Nucleus accumbens (tissue), 56 donors: ENCODE measurements at regions not wholly inside any gene's neighbourhood (a gene's known extent, or its start where the extent isn't known, plus 50 kb on each side); places are given as distances from the start of the nearest gene placed in this dataset.
A peak's percentile ranks its signal among the peaks of the same experiment; 100 is the strongest.

Source experiments
- DNase-seq, 56 donors: peaks; one replicate each; lab custom pipeline; 2025; lab: John Stamatoyannopoulos, UW

GRCh38 chr12:75974323-75975187, 57.0 kb downstream of the PHLDA1 start:
- DNase-seq: no peak

GRCh38 chr12:75971253-75971652, 60.3 kb downstream of the PHLDA1 start:
- DNase-seq: no peak

DNA sequence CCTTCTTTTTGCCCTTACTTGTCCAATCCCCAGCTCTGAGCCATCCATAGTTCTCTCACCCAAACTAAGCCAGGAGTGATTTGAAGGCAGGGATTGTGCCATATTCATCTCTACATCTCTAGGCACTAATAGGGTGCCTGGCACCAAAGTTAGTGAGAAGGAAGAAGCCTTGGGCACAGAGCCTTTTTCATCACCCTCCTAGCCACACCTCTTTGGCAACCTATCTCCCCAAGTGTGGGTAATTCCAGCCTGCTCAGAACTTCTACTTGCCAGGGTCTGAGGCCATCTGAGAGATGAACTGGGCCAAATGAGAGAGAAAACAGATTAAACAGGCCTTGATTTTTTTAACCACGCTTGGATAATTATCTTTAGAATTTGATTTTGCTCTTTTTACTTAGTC, 61.3 kb downstream of the PHLDA1 start:
- DNase-seq: no peak

DNA sequence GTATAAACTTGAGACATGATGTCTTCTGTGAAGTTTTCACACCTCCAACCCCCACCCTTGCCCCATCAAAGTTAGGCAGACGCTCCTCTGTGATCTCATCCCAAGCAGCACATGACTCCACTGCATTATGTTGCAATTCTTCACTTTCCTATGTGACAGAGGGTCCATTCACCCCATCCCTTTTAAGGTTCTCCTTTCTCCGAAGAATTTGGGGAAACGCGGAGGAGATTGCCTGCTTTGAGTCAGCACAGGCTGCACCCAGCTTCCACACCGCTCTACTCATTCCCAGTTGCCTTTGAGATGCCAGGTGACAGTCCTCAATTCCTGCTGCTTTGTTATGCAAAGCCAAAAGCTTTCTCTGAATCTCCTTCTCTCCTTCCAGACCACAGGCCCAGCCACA, 61.8 kb downstream of the PHLDA1 start:
- DNase-seq: no peak

GRCh38 chr12:75965661-75966060, 65.9 kb downstream of the PHLDA1 start:
- DNase-seq: no peak

DNA sequence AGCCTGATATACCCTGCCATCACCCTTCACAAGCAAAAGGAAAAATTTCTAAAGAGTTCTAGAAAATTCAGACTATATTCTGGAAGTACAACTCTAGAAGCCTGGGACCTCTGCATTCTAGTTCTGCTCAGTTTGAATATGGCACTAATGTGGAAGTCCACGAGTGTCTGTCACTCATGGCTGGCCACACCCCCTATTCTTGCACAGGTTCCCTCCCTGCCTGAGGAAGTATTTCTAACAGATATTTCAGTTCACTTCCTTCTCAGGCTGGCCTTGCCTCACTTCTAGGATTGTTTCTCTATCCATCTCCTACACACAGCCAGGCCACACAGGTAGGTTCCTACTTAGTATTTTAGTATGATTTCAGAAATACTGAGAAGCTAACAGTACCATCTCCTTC, 67.4 kb downstream of the PHLDA1 start:
- peak in 1 of 56 donors; percentile 10 for DNase-seq

- DNase-seq: no peak
Measured at GRCh38 chr12:75961878-75962277, 69.7 kb downstream of the PHLDA1 start.

DNA sequence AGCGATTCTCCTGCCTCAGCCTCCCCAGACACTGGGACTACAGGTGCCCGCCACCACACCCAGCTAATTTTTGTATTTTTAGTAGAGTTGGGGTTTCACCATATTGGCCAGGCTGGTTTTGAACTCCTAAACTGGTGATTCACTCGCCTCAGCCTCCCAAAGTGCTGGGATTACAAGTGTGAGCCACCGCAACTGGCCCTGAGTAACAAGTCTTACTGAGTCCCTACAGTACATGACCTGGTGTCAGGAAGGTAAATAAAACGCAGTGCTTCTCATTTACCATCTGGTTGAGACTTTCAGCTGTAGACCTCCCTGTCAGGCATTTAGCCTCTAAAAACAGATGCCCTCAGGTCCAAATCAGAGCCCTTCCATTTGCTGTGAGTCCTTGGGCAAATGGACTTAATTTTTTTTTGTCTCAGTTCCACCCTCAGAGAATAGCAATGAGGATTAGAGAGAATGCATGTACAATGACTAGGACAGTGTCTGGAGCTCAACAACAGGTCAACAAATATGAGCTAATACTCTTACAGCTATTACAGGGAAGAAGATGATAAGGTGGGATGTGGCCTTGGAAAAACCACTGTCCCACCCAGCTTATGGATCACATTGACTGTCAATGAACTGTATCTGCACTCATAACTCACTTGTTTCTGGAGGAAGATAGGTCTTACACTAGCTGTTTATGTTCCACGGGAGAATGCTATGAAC, 70.5 kb downstream of the PHLDA1 start:
- DNase-seq: no peak

GRCh38 chr12:75960086-75960910, 71.3 kb downstream of the PHLDA1 start:
- DNase-seq: no peak

DNA sequence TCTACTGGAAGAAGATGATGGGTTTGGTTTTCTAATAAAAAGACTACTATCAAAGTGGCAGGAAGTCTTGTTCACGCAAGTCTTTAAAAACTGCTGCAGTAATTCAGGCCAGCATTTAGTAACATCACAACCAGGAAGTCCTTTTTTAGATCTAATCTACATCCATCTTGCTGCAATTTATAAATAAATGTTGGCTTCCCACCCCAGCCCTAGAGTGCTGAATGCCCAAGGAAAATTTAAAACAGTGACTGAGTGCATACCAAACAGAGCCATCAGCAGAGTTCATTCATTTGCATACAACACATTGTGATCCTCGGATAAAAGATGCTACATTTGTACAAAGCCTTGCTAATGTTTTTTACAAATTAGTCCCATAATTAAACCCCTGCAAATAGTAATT, 72.1 kb downstream of the PHLDA1 start:
- no peak for DNase-seq

- no peak for DNase-seq
Measured at GRCh38 chr12:75959060-75959459, 72.5 kb downstream of the PHLDA1 start.

DNA sequence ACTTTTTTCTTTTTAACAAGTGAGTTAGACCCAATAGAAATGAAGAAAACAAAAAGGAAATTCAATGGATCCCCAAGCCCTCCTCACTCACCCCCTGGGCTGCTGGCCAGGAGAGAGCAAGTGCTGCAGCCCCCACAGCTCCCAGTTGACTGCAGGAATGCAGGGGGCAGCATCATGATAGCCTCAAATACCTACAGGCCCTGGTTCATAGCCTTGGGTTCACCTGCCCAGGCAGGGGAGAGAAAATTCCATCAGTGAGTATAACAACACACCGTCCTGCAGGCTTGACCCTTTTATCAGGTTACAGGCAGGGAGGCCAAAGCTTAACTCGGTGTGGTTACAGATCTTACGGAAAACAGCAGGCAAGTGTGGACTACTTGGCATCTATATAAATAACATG, 76.3 kb downstream of the PHLDA1 start:
- no peak for DNase-seq

- no peak for DNase-seq
Measured at GRCh38 chr12:75954749-75955148, 76.8 kb downstream of the PHLDA1 start.

DNA sequence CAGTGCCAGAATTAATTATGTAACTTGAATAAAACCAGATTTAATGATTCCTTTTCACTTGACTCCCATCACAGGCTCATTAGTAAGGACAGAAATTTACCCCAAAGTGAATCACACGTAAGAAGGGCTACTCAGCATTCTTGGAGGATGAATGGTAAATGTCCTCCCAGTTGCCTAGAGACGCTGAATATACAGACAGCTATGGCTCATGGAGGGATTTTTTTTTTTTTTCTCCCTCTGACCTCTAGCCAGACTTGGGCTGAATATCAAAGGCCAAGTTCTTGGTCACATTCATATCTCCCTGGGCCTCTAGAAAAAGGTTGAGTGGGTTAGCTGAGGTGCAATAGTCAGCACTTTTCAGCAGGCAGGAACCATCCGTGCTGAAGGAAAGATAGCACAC, 77.5 kb downstream of the PHLDA1 start:
- DNase-seq: no peak

GRCh38 chr12:75953312-75953906, 78.2 kb downstream of the PHLDA1 start:
- DNase-seq: peak in 18 of 56 donors; percentile 0 to 61 (median 13)

GRCh38 chr12:75951399-75952278, 79.9 kb downstream of the PHLDA1 start:
- DNase-seq: no peak

DNA sequence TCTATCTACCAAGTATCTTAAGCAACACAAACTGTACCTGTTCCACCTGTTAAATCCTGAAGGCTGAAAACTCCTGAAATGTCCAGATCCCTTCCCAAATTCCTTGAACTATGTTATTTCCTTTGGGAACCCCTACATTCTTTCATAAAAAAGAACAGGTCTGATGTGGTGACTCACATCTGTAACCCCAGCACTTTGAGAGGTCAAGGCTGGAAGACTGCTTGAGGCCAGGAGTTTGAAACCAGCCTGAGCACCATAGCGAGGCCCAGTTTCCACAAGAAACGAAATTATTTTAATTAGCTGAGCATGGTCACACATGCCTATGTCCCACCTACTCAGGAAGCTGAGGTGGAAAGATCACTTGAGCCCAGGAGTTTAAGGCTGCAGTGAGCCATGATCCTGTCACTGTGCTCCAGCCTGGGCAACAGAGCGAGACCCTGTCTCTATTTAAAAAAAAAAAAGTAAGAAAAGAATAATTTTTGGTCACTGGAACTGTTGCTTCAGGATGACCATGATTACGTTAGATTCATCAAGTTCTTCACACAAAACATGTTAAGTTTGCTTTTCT, 84.3 kb downstream of the PHLDA1 start:
- no peak for DNase-seq

- no peak for DNase-seq
Measured at GRCh38 chr12:75945581-75945980, 86.0 kb downstream of the PHLDA1 start.

DNA sequence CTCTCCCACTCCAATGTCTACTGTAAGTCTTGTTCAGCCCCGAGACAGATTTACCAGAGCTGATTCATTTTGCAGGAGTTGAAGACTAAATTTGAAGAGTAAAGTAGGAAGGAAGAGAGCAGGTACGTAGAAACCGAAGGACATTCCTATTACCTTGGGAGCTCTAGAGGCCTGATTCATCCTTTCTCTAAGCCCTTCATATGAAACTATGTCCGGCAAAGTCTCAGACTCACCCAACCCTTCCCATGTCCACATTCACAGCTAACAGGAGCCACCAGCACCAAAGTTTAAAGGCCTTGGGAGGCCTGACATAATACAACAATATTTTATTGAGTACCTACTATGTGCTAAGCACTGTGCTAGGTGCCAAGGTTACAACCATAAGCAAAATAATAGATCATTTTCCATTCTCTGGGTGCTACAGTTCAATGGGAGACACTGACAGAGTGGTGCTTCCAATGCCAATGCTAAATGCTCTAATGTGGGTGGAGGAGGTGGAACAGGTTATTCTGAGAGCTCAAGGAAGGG, 86.6 kb downstream of the PHLDA1 start:
- DNase-seq: no peak
